RWPE1 (cell line): ENCODE measurements at regions not wholly inside any gene's neighbourhood (a gene's known extent, or its start where the extent isn't known, plus 50 kb on each side); places are given as distances from the start of the nearest gene placed in this dataset.

Source experiments
- CTCF ChIA-PET: fragments of 350-600 bp; sonication (Branson Sonifier 250); formaldehyde crosslinking; extraction: SDS; loops from one replicate; lab custom pipeline; 2021; lab: Yijun Ruan, JAX
- POLR2A ChIA-PET: fragments of 400-600 bp; formaldehyde crosslinking; extraction: SDS; loops from one replicate; lab custom pipeline; 2020; ENCODE audit warnings: antibody characterized with exemption; ENCODE audit not compliant: low non-redundant PET; lab: Yijun Ruan, JAX
- DNase-seq: peaks from one replicate; pipeline ENCODE4 v3.0.0; 2012; ENCODE audit warnings: low spot score
- H3K27ac ChIP-seq: fragments of 450-650 bp; 2 replicates; pipeline ENCODE4 v1.5.1; 2017
- TF ChIP-seq, protein P1 (sequence below): fragments of 450-650 bp; conservative IDR thresholded peaks from 2 replicates; pipeline ENCODE4 v1.5.1; 2017; ENCODE audit warnings: low read depth, mild to moderate bottlenecking

DNA sequence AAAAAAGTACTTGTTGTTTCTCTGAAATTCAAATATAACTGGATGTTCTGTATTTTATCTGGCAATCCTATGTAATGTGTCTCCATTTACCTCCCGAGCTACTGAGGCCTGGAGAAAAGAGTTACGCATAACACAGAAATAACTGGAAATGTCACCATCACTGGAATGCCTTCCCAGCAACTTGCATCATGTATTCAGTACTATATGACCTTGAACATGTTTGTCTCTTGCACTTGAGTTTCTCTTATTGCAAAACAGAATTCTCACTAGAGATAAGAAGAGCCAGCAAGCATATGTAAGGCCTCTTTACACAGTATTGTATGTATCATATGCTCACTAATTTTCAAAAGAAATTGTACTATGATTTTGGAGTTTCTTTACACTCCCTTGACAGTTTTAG is 99.6 kb upstream of the CTAGE1 start:
- H3K27ac ChIP-seq = no peak overlapping the region
- ChIA-PET POLR2A (no interaction called here), CTCF (no interaction called here)
- no peak for DNase-seq
- TF ChIP-seq, protein P1, sequence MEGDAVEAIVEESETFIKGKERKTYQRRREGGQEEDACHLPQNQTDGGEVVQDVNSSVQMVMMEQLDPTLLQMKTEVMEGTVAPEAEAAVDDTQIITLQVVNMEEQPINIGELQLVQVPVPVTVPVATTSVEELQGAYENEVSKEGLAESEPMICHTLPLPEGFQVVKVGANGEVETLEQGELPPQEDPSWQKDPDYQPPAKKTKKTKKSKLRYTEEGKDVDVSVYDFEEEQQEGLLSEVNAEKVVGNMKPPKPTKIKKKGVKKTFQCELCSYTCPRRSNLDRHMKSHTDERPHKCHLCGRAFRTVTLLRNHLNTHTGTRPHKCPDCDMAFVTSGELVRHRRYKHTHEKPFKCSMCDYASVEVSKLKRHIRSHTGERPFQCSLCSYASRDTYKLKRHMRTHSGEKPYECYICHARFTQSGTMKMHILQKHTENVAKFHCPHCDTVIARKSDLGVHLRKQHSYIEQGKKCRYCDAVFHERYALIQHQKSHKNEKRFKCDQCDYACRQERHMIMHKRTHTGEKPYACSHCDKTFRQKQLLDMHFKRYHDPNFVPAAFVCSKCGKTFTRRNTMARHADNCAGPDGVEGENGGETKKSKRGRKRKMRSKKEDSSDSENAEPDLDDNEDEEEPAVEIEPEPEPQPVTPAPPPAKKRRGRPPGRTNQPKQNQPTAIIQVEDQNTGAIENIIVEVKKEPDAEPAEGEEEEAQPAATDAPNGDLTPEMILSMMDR = no peak

- ChIA-PET CTCF (no interaction called here), POLR2A (interaction anchor here (0.5 kb wide), 1 partner anchor 582 kb away, joined by 3 read pairs; no protein-coding TSS in a partner anchor)
Observed at GRCh38 chr18:22521026-22521707, 103.5 kb upstream of the CTAGE1 start.

GRCh38 chr18:22523481-22523880 is 105.8 kb upstream of the CTAGE1 start:
- TF ChIP-seq, protein P1 = no peak
- DNase-seq = no peak
- ChIA-PET CTCF (interaction anchor here (0.7 kb wide), 1 partner anchor 39 kb away, joined by 4 read pairs; no protein-coding TSS in a partner anchor), POLR2A (no interaction called here)
- H3K27ac ChIP-seq = no peak overlapping the region

More at GRCh38 chr18:22521026-22521707, 103.5 kb upstream of the CTAGE1 start:
- no peak overlapping the region for H3K27ac ChIP-seq
- TF ChIP-seq, protein P1 = no peak
- no peak for DNase-seq

- DNase-seq = no peak
- ChIA-PET POLR2A (no interaction called here), CTCF (no interaction called here)
Observed at GRCh38 chr18:22524783-22525182, 107.1 kb upstream of the CTAGE1 start.

GRCh38 chr18:22525313-22525712 is 107.6 kb upstream of the CTAGE1 start:
- H3K27ac ChIP-seq = no peak overlapping the region
- no peak for DNase-seq
- ChIA-PET CTCF (no interaction called here), POLR2A (no interaction called here)
- TF ChIP-seq, protein P1 = no peak

More at GRCh38 chr18:22524783-22525182, 107.1 kb upstream of the CTAGE1 start:
- H3K27ac ChIP-seq = no peak overlapping the region
- TF ChIP-seq, protein P1 = no peak

DNA sequence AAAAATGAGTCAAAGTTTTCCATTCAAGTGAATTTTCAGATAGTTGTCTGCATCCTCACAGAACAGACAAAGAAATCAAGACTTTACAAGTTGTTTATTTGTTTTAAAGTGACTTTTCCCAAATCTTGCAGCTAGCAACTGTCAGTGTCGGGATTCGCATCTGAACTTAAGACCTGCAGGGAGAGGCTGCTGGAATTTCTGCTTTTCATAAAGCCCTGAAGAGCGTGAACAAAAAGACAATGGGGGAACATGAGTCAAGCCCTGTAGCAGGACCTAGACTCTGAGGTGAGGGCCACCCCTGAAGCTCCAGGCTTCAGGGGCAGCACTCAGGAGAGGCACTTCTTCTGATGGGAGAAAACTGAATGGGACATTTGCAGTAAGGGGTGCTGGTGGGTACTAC is 108.2 kb upstream of the CTAGE1 start:
- DNase-seq = no peak
- ChIA-PET POLR2A (no interaction called here), CTCF (no interaction called here)
- TF ChIP-seq, protein P1 = no peak
- H3K27ac ChIP-seq = no peak overlapping the region
